ENCODE measurements at regions not wholly inside any gene's neighbourhood (a gene's known extent, or its start where the extent isn't known, plus 50 kb on each side); places are given as distances from the start of the nearest gene placed in this dataset.

DNA sequence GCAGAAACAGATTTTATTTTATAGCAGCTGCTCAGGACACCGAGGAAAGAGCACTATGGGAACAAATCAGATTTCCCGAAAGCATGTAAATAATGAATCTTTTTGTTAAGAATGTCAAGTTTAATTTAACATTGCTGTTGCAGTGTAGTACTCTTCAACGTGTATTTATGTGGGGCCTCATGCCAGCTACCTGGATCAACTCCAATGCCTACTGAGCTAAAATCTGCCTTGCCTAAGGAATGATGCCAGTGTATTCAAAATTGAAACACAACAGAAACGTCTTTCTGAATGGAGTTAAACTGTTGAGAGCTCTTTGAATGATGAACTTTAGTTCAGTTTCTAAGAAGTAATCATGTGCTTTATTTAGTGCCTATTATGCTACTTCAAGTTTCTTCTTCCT is 1379.8 kb upstream of the ATXN8OS start:
- TF ChIP-seq EGR1 (IDR thresholded peaks at IDR 0.05) (no peak), ZBTB7A (IDR thresholded peaks at IDR 0.05; ENCODE audit: low read depth) (no peak), RAD21 (IDR thresholded peaks at IDR 0.05; ENCODE audit: low read depth) (no peak), CREB1 (IDR thresholded peaks at IDR 0.05; ENCODE audit: low read depth) (no peak), TCF12 (IDR thresholded peaks at IDR 0.05; ENCODE audit: low read depth) (no peak), NFIC (IDR thresholded peaks at IDR 0.05) (no peak), EP300 (IDR thresholded peaks at IDR 0.05; ENCODE audit: borderline replicate concordance) (no peak), YY1 (IDR thresholded peaks at IDR 0.05; ENCODE audit: low read depth) (no peak), TAF1 (IDR thresholded peaks at IDR 0.05; ENCODE audit: low read depth) (no peak), FOXM1 (IDR thresholded peaks at IDR 0.05; ENCODE audit: borderline replicate concordance, low read depth) (no peak), TEAD4 (IDR thresholded peaks at IDR 0.05) (no peak)
- TF ChIP-seq, protein P1, sequence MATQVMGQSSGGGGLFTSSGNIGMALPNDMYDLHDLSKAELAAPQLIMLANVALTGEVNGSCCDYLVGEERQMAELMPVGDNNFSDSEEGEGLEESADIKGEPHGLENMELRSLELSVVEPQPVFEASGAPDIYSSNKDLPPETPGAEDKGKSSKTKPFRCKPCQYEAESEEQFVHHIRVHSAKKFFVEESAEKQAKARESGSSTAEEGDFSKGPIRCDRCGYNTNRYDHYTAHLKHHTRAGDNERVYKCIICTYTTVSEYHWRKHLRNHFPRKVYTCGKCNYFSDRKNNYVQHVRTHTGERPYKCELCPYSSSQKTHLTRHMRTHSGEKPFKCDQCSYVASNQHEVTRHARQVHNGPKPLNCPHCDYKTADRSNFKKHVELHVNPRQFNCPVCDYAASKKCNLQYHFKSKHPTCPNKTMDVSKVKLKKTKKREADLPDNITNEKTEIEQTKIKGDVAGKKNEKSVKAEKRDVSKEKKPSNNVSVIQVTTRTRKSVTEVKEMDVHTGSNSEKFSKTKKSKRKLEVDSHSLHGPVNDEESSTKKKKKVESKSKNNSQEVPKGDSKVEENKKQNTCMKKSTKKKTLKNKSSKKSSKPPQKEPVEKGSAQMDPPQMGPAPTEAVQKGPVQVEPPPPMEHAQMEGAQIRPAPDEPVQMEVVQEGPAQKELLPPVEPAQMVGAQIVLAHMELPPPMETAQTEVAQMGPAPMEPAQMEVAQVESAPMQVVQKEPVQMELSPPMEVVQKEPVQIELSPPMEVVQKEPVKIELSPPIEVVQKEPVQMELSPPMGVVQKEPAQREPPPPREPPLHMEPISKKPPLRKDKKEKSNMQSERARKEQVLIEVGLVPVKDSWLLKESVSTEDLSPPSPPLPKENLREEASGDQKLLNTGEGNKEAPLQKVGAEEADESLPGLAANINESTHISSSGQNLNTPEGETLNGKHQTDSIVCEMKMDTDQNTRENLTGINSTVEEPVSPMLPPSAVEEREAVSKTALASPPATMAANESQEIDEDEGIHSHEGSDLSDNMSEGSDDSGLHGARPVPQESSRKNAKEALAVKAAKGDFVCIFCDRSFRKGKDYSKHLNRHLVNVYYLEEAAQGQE (IDR thresholded peaks at IDR 0.05; ENCODE audit: low read depth): no peak
- TF ChIP-seq, protein P2, sequence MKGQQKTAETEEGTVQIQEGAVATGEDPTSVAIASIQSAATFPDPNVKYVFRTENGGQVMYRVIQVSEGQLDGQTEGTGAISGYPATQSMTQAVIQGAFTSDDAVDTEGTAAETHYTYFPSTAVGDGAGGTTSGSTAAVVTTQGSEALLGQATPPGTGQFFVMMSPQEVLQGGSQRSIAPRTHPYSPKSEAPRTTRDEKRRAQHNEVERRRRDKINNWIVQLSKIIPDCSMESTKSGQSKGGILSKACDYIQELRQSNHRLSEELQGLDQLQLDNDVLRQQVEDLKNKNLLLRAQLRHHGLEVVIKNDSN (IDR thresholded peaks at IDR 0.05): no peak
- TF ChIP-seq, protein P3, sequence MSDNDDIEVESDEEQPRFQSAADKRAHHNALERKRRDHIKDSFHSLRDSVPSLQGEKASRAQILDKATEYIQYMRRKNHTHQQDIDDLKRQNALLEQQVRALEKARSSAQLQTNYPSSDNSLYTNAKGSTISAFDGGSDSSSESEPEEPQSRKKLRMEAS (IDR thresholded peaks at IDR 0.05): no peak

DNA sequence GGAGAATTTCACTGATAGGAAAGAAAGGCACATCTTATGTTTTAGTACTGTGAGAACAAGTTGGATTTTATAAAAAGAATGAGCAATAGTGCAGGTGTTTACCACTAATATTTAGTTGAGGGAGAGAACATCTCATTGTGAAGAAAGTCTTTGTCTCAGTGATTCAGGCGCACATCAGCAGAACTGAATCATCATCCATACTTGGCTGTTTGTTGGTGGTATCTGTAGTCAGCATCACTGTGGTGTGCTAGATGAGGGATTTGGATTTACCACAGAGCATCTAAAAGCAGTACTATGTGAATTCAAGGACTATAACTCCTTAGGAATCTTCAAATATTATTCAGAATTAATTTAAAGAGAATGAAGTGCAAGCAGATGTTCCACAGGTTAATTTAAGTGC is 1380.5 kb upstream of the ATXN8OS start:
- TF ChIP-seq TCF12 (IDR thresholded peaks at IDR 0.05; ENCODE audit: low read depth): no peak

DNA sequence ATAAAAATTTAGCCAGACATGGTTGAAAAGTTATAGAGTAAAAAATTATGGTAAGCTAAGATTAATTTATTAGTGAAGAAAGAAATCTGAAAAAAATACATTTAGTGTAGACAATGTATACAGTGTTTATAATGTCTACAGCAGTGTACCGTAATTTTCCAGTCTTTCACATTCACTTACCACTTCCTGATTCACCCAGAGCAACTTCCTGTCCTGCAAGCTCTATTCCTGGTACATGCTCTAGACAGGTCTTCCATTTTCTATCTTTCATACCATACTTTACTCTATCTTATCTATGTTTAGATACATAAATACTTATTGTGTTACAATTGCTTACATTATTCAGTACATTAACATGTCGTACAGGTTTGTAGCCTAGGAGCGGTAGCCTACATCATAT is 1387.8 kb upstream of the ATXN8OS start:
- no peak for TF ChIP-seq CREB1 (IDR thresholded peaks at IDR 0.05; ENCODE audit: low read depth)
- TF ChIP-seq YY1 (IDR thresholded peaks at IDR 0.05; ENCODE audit: low read depth): no peak
- TF ChIP-seq, protein P2 (IDR thresholded peaks at IDR 0.05): no peak
- TF ChIP-seq, protein P1 (IDR thresholded peaks at IDR 0.05; ENCODE audit: low read depth): no peak
- no peak for TF ChIP-seq NFIC (IDR thresholded peaks at IDR 0.05)
- TF ChIP-seq TAF1 (IDR thresholded peaks at IDR 0.05; ENCODE audit: low read depth): no peak
- no peak for TF ChIP-seq TCF12 (IDR thresholded peaks at IDR 0.05; ENCODE audit: low read depth)
- no peak for TF ChIP-seq ZBTB7A (IDR thresholded peaks at IDR 0.05; ENCODE audit: low read depth)
- TF ChIP-seq, protein P3 (IDR thresholded peaks at IDR 0.05): no peak
- no peak for TF ChIP-seq FOXM1 (IDR thresholded peaks at IDR 0.05; ENCODE audit: borderline replicate concordance, low read depth)
- TF ChIP-seq CEBPB (IDR thresholded peaks at IDR 0.05): no peak
- TF ChIP-seq TEAD4 (IDR thresholded peaks at IDR 0.05): no peak
- TF ChIP-seq EP300 (IDR thresholded peaks at IDR 0.05; ENCODE audit: borderline replicate concordance): no peak
- TF ChIP-seq RAD21 (IDR thresholded peaks at IDR 0.05; ENCODE audit: low read depth): no peak
- TF ChIP-seq EGR1 (IDR thresholded peaks at IDR 0.05): no peak

DNA sequence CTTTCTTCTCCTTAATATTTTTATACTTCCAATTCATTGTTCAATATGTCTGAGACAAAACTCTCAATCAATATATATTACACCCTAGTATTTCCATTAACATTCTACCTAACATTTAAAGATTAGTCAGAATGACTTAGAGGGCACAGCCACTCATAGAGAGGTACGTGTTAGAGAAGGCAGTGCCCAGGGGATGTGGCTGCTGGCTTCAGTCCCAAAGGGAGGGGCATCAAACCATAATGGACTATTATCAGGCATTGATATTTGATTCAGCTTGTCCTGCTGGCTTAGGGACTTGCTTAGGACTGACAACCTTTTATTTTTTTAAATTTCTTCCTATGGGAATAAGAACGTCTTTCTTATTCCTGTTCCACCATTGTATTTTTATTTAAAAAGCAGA is 1392.0 kb upstream of the ATXN8OS start:
- TF ChIP-seq TEAD4 (IDR thresholded peaks at IDR 0.05) (no peak), CREB1 (IDR thresholded peaks at IDR 0.05; ENCODE audit: low read depth) (no peak), TAF1 (IDR thresholded peaks at IDR 0.05; ENCODE audit: low read depth) (no peak), RAD21 (IDR thresholded peaks at IDR 0.05; ENCODE audit: low read depth) (no peak), CEBPB (IDR thresholded peaks at IDR 0.05) (no peak), EGR1 (IDR thresholded peaks at IDR 0.05) (no peak), ZBTB7A (IDR thresholded peaks at IDR 0.05; ENCODE audit: low read depth) (no peak), NFIC (IDR thresholded peaks at IDR 0.05) (no peak), FOXM1 (IDR thresholded peaks at IDR 0.05; ENCODE audit: borderline replicate concordance, low read depth) (no peak), TCF12 (IDR thresholded peaks at IDR 0.05; ENCODE audit: low read depth) (no peak), EP300 (IDR thresholded peaks at IDR 0.05; ENCODE audit: borderline replicate concordance) (no peak), YY1 (IDR thresholded peaks at IDR 0.05; ENCODE audit: low read depth) (no peak)
- TF ChIP-seq, protein P1 (IDR thresholded peaks at IDR 0.05; ENCODE audit: low read depth): no peak
- TF ChIP-seq, protein P2 (IDR thresholded peaks at IDR 0.05): no peak
- TF ChIP-seq, protein P3 (IDR thresholded peaks at IDR 0.05): no peak
